Body of pancreas (tissue), 4 donors: ENCODE measurements at regions not wholly inside any gene's neighbourhood (a gene's known extent, or its start where the extent isn't known, plus 50 kb on each side); places are given as distances from the start of the nearest gene placed in this dataset.

ENCODE experiments used
- ATAC-seq: fragments of 150-250 bp; one replicate; pipeline ENCODE4 v1.9.1; 2016
- DNase-seq, 4 donors: peaks; one replicate each; pipeline ENCODE4 v3.0.0-alpha.2; 2019
- H3K27ac ChIP-seq, 4 donors: fragments of 200-600 bp; sonication (generic); 1 replicate in 3 of 4; 2 replicates in 1 of 4; pipeline versions ENCODE4 v1.5.1 to v1.6.1; 2016 to 2019; ENCODE audit warnings: mild to moderate bottlenecking in 1 of 4, mixed read lengths in 1 of 4, moderate library complexity in 1 of 4
- H3K27me3 ChIP-seq, 2 donors: fragments of 200-600 bp; sonication (generic); one replicate each; pipeline ENCODE4 v1.6.0; 2016; ENCODE audit warnings: mild to moderate bottlenecking in 1 of 2
- H3K36me3 ChIP-seq, 2 donors: fragments of 200-600 bp; sonication (generic); replicated peaks in 1 of 2; 2 replicates each; pipeline ENCODE4 v1.5.1; 2016; ENCODE audit warnings: low read depth in 2 of 2; ENCODE audit not compliant: insufficient read depth in 1 of 2
- H3K4me1 ChIP-seq: fragments of 200-600 bp; sonication (generic); one replicate; pipeline ENCODE4 v1.6.0; 2016
- H3K4me3 ChIP-seq, 2 donors: fragments of 200-600 bp; sonication (generic); 1 replicate in 1 of 2; 2 replicates in 1 of 2; pipeline ENCODE4 v1.5.1; 2016 to 2019
- H3K9me3 ChIP-seq, 3 donors: fragments of 200-600 bp; sonication (generic); 1 replicate in 2 of 3; 2 replicates in 1 of 3; pipeline ENCODE4 v1.5.1; 2016
- POLR2A ChIP-seq, 3 donors: fragments of 450-650 bp; IDR thresholded peaks; one replicate each; pipeline ENCODE4 v1.6.1; 2016; ENCODE audit warnings: antibody characterized with exemption in 3 of 3, mild to moderate bottlenecking in 2 of 3
- WGBS, 2 donors: methylation state at CpG; one replicate each; pipeline ENCODE4 v1.1.5; 2017; 5-methylcytosine and 5-hydroxymethylcytosine counted together
- intact Hi-C: fragments of 100-400 bp; cut with DNase I; formaldehyde crosslinking; loops from one replicate; pipeline ENCODE4 v1.15.1; 2023
- TF ChIP-seq, protein P1 (sequence below), 7 experiments: fragments of 450-650 bp in 4 of 7; fragments of 200-600 bp in 3 of 7; sonication (generic) in 3 of 7; IDR thresholded peaks; one replicate each; pipeline ENCODE4 v1.5.1; 2016 to 2019; ENCODE audit warnings: antibody characterized with exemption in 7 of 7

DNA sequence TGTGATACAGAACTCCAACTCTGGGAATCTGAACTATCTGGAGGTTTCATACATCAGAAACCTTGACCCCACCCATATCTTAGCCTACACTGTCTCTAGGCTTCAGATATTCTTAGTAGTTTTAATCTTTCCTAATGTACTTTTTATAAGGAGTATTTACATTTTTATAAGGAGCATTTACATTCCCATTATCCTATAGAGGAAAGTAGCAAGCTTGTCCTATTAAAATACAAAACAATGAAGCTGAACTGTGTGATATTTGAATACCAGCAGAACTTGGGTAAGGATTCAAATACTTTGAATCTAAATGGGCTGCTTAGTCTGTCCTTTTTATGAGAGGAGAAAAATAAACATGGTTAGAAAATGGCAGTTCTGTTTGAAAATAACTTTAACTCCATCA lies 247.4 kb downstream of the FMR1NB start:
- no peak overlapping the region for H3K27ac ChIP-seq
- intact Hi-C loops, result no loop called here
- TF ChIP-seq POLR2A (IDR thresholded peaks at IDR 0.05), result no peak
- TF ChIP-seq, protein P1, sequence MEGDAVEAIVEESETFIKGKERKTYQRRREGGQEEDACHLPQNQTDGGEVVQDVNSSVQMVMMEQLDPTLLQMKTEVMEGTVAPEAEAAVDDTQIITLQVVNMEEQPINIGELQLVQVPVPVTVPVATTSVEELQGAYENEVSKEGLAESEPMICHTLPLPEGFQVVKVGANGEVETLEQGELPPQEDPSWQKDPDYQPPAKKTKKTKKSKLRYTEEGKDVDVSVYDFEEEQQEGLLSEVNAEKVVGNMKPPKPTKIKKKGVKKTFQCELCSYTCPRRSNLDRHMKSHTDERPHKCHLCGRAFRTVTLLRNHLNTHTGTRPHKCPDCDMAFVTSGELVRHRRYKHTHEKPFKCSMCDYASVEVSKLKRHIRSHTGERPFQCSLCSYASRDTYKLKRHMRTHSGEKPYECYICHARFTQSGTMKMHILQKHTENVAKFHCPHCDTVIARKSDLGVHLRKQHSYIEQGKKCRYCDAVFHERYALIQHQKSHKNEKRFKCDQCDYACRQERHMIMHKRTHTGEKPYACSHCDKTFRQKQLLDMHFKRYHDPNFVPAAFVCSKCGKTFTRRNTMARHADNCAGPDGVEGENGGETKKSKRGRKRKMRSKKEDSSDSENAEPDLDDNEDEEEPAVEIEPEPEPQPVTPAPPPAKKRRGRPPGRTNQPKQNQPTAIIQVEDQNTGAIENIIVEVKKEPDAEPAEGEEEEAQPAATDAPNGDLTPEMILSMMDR (IDR thresholded peaks at IDR 0.05), result no peak

DNA sequence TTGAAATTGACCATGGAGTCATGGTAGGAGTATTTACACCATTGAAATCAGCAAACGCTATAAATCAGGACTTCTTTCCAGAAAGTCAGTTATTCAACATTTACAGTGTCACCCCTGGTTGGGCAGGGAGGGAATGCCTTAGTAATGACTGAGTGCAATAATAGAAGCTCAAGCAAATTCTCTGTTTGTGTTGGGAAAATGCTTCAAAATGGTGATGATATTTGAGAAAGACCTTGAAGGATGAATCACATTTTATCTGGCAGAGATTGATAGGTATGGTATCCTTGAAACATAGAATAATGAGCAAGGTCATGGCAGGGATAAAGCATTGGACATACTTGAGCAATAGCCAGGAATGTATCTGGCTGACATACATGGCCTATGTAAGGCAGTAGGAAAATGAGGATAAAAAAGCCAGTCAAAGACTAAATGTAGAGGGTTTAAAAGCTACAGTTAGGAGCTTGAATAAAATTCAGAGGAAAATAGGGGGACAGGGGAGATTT lies 248.7 kb downstream of the FMR1NB start:
- WGBS, 2 donors, result 63 to 64% methylated on average over 1 of the region's 1 CpG
- H3K27ac ChIP-seq, result no peak overlapping the region
- no peaks in the 10 kb centered on the region for H3K4me1 ChIP-seq
- no peak for TF ChIP-seq POLR2A (IDR thresholded peaks at IDR 0.05)
- TF ChIP-seq, protein P1 (IDR thresholded peaks at IDR 0.05), result no peak
- H3K27me3 ChIP-seq, result no peaks in the 10 kb centered on the region
- no peak for DNase-seq
- no peak for ATAC-seq
- intact Hi-C loops, result no loop called here
- H3K4me3 ChIP-seq, result no peak overlapping the region
- H3K36me3 ChIP-seq, result no peaks in the 10 kb centered on the region
- no peaks in the 10 kb centered on the region for H3K9me3 ChIP-seq

More for the DNA sequence above, 247.4 kb downstream of the FMR1NB start:
- no peak for ATAC-seq
- Histone ChIP-seq H3K9me3 (no peaks in the 10 kb centered on the region), H3K27me3 (no peaks in the 10 kb centered on the region), H3K4me1 (no peaks in the 10 kb centered on the region), H3K36me3 (no peaks in the 10 kb centered on the region), H3K4me3 (no peak overlapping the region)
- DNase-seq, result no peak

DNA sequence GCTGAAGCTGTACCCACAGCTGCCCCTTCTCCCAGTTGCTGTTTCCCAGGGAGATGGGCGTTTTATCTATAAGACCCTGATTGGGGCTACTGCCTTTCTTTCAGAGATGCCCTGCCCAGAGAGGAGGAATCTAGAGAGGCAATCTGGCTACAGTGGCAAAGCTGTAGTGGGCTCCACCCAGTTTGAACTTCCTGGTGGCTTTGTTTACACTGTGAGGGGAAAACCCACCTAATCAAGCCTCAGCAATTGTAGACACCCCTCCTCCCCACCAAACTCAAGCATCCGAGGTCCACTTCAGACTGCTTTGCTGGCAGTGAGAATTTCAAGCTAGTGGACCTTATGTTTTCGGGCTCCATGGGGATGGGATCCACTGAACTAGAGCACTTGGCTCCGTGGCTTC lies 240.4 kb upstream of the AFF2 start:
- WGBS, 2 donors, result 41 to 43% methylated on average over 1 to 4 of the region's 4 CpGs

GRCh38 chrX:148265829-148266228 lies 234.6 kb upstream of the AFF2 start:
- intact Hi-C loops, result no loop called here
- ATAC-seq (no peak), DNase-seq (no peak)
- no peak for TF ChIP-seq POLR2A (IDR thresholded peaks at IDR 0.05)
- TF ChIP-seq, protein P1 (IDR thresholded peaks at IDR 0.05), result no peak
- H3K9me3 ChIP-seq, result no peaks in the 10 kb centered on the region
- no peaks in the 10 kb centered on the region for H3K36me3 ChIP-seq
- H3K27me3 ChIP-seq, result no peaks in the 10 kb centered on the region
- H3K27ac ChIP-seq, result no peak overlapping the region
- H3K4me3 ChIP-seq, result no peak overlapping the region
- H3K4me1 ChIP-seq, result no peaks in the 10 kb centered on the region

More for the DNA sequence above, 240.4 kb upstream of the AFF2 start:
- no peak overlapping the region for H3K4me3 ChIP-seq
- H3K9me3 ChIP-seq, result no peaks in the 10 kb centered on the region
- DNase-seq (no peak), ATAC-seq (no peak)
- intact Hi-C loops, result no loop called here
- H3K4me1 ChIP-seq, result no peaks in the 10 kb centered on the region
- H3K36me3 ChIP-seq, result no peaks in the 10 kb centered on the region
- no peak overlapping the region for H3K27ac ChIP-seq
- no peak for TF ChIP-seq POLR2A (IDR thresholded peaks at IDR 0.05)
- TF ChIP-seq, protein P1 (IDR thresholded peaks at IDR 0.05), result no peak
- no peaks in the 10 kb centered on the region for H3K27me3 ChIP-seq

GRCh38 chrX:148268673-148269072 lies 231.7 kb upstream of the AFF2 start:
- no peaks in the 10 kb centered on the region for H3K27me3 ChIP-seq
- no peak overlapping the region for H3K4me3 ChIP-seq
- TF ChIP-seq POLR2A (IDR thresholded peaks at IDR 0.05), result no peak
- TF ChIP-seq, protein P1 (IDR thresholded peaks at IDR 0.05), result no peak
- H3K4me1 ChIP-seq, result no peaks in the 10 kb centered on the region
- no peak overlapping the region for H3K27ac ChIP-seq
- no peak for ATAC-seq
- no peaks in the 10 kb centered on the region for H3K9me3 ChIP-seq
- intact Hi-C loops, result no loop called here
- 62 to 91% methylated on average over 1 of the region's 1 CpG for WGBS, 2 donors
- no peak for DNase-seq
- no peaks in the 10 kb centered on the region for H3K36me3 ChIP-seq
